H9 (cell line): ENCODE measurements at regions not wholly inside any gene's neighbourhood (a gene's known extent, or its start where the extent isn't known, plus 50 kb on each side); places are given as distances from the start of the nearest gene placed in this dataset.
A peak's percentile ranks its signal among the peaks of the same experiment; 100 is the strongest.

ENCODE experiments used
- DNase-seq: peaks from one replicate; pipeline ENCODE4 v3.0.0-alpha.2; 2017
- H2AFZ ChIP-seq: one replicate; pipeline ENCODE4 v1.6.1; 2013; ENCODE audit warnings: mild to moderate bottlenecking, low read length, control low read depth, moderate library complexity
- H2AK5ac ChIP-seq: 2 replicates; pipeline ENCODE4 v1.6.1; 2013; ENCODE audit warnings: low read length, control low read depth, mixed read lengths; ENCODE audit not compliant: insufficient read length
- H2BK120ac ChIP-seq: one replicate; pipeline ENCODE4 v1.6.1; 2013; ENCODE audit warnings: low read depth, mild to moderate bottlenecking, low read length, control low read depth, inconsistent platforms; ENCODE audit not compliant: poor library complexity, severe bottlenecking
- H2BK12ac ChIP-seq: 2 replicates; pipeline ENCODE4 v1.6.1; 2013; ENCODE audit warnings: low read length, control low read depth, mixed read lengths, low read depth; ENCODE audit not compliant: insufficient read length
- H2BK15ac ChIP-seq: 2 replicates; pipeline ENCODE4 v1.6.1; 2013; ENCODE audit warnings: low read depth, low read length, control low read depth
- H2BK20ac ChIP-seq: one replicate; pipeline ENCODE4 v1.6.1; 2013; ENCODE audit warnings: low read depth, mild to moderate bottlenecking, low read length, control low read depth, inconsistent platforms; ENCODE audit not compliant: poor library complexity, severe bottlenecking
- H2BK5ac ChIP-seq: 2 replicates; pipeline ENCODE4 v1.6.1; 2013; ENCODE audit warnings: low read length, control low read depth, mixed read lengths; ENCODE audit not compliant: insufficient read length
- H3K14ac ChIP-seq: 2 replicates; pipeline ENCODE4 v1.6.1; 2013; ENCODE audit warnings: low read length, control low read depth; ENCODE audit not compliant: insufficient read depth
- H3K18ac ChIP-seq: 2 replicates; pipeline ENCODE4 v1.6.1; 2013; ENCODE audit warnings: low read depth, mild to moderate bottlenecking, mixed read lengths, low read length, control low read depth; ENCODE audit not compliant: insufficient read length
- H3K23ac ChIP-seq: 2 replicates; pipeline ENCODE4 v1.6.1; 2013; ENCODE audit warnings: low read length, control low read depth, mixed read lengths, low read depth; ENCODE audit not compliant: insufficient read length
- H3K23me2 ChIP-seq: 2 replicates; pipeline ENCODE4 v1.6.1; 2013; ENCODE audit warnings: low read depth, mild to moderate bottlenecking, mixed read lengths, low read length, control low read depth; ENCODE audit not compliant: insufficient read length, poor library complexity, severe bottlenecking
- H3K27ac ChIP-seq: 2 replicates; pipeline ENCODE4 v1.5.1; 2013; ENCODE audit warnings: low read length, control low read depth, mixed read lengths, low read depth; ENCODE audit not compliant: insufficient read length
- H3K27me3 ChIP-seq: 2 replicates; pipeline ENCODE4 v1.6.1; 2013; ENCODE audit warnings: low read length, control low read depth, inconsistent platforms; ENCODE audit not compliant: insufficient read depth
- H3K4ac ChIP-seq: 2 replicates; pipeline ENCODE4 v1.6.1; 2013; ENCODE audit warnings: low read depth, mild to moderate bottlenecking, control low read depth, inconsistent platforms, low read length, moderate library complexity
- H3K4me1 ChIP-seq: 2 replicates; pipeline ENCODE4 v1.6.1; 2013; ENCODE audit warnings: low read length, control low read depth, inconsistent platforms; ENCODE audit not compliant: insufficient read depth
- H3K4me2 ChIP-seq: 2 replicates; pipeline ENCODE4 v1.6.1; 2013; ENCODE audit warnings: low read length, control low read depth, mixed read lengths; ENCODE audit not compliant: insufficient read length, insufficient read depth
- H3K56ac ChIP-seq: 2 replicates; pipeline ENCODE4 v1.6.1; 2013; ENCODE audit warnings: low read depth, mild to moderate bottlenecking, mixed read lengths, low read length, control low read depth; ENCODE audit not compliant: insufficient read length
- H3K79me1 ChIP-seq: 2 replicates; pipeline ENCODE4 v1.6.1; 2013; ENCODE audit warnings: low read depth, mild to moderate bottlenecking, moderate library complexity, low read length, control low read depth, inconsistent platforms; ENCODE audit not compliant: insufficient read depth, poor library complexity, severe bottlenecking
- H3K79me2 ChIP-seq: 2 replicates; pipeline ENCODE4 v1.6.1; 2013; ENCODE audit warnings: low read length, control low read depth, inconsistent platforms; ENCODE audit not compliant: insufficient read depth
- H3K9ac ChIP-seq: 2 replicates; pipeline ENCODE4 v1.6.1; 2013; ENCODE audit warnings: low read length, control low read depth, mixed read lengths; ENCODE audit not compliant: insufficient read length; ENCODE audit errors: extremely low read depth
- H3K9me3 ChIP-seq: one replicate; pipeline ENCODE4 v1.6.1; 2013; ENCODE audit warnings: low read depth, low read length, inconsistent platforms; ENCODE audit not compliant: control insufficient read depth
- H3T11ph ChIP-seq: one replicate; pipeline ENCODE4 v1.6.1; 2013; ENCODE audit warnings: mild to moderate bottlenecking, low read length, control low read depth, inconsistent platforms
- H4K20me1 ChIP-seq: one replicate; pipeline ENCODE4 v1.6.1; 2013; ENCODE audit not compliant: control insufficient read depth, insufficient read length, insufficient read depth
- H4K5ac ChIP-seq: 2 replicates; pipeline ENCODE4 v1.6.1; 2013; ENCODE audit warnings: low read depth, mild to moderate bottlenecking, mixed read lengths, low read length, control low read depth; ENCODE audit not compliant: insufficient read length
- H4K8ac ChIP-seq: replicated peaks from 2 replicates; pipeline ENCODE4 v1.6.1; 2013; ENCODE audit warnings: low read length, control low read depth, mixed read lengths, low read depth; ENCODE audit not compliant: insufficient read length
- H4K91ac ChIP-seq: 2 replicates; pipeline ENCODE4 v1.6.1; 2013; ENCODE audit warnings: low read depth, mild to moderate bottlenecking, moderate library complexity, mixed read lengths, low read length, control low read depth; ENCODE audit not compliant: insufficient read length
- H3K27ac Mint-ChIP-seq, 3 experiments: 2 replicates in 2 of 3; 3 replicates in 1 of 3; pipeline ENCODE4 v1.8.0; 2020 to 2021; ENCODE audit warnings: mixed read lengths in 3 of 3, mild to moderate bottlenecking in 1 of 3, moderate library complexity in 1 of 3
- H3K27me3 Mint-ChIP-seq: 2 replicates; pipeline ENCODE4 v1.8.0; 2021; ENCODE audit warnings: low read depth, mild to moderate bottlenecking, moderate library complexity, mixed read lengths
- H3K36me3 Mint-ChIP-seq, 3 experiments: 2 replicates in 2 of 3; 3 replicates in 1 of 3; pipeline ENCODE4 v1.8.0; 2020 to 2021; ENCODE audit warnings: low read depth in 3 of 3, mixed read lengths in 3 of 3; ENCODE audit not compliant: insufficient read depth in 1 of 3
- H3K4me1 Mint-ChIP-seq, 2 experiments: 2 replicates each; pipeline ENCODE4 v1.8.0; 2020; ENCODE audit warnings: mixed read lengths in 2 of 2
- H3K4me3 Mint-ChIP-seq, 2 experiments: 2 replicates in 1 of 2; 3 replicates in 1 of 2; pipeline ENCODE4 v1.8.0; 2020 to 2021; ENCODE audit warnings: mild to moderate bottlenecking in 2 of 2, mixed read lengths in 2 of 2, moderate library complexity in 1 of 2
- H3K9me3 Mint-ChIP-seq, 2 experiments: 2 replicates in 1 of 2; 3 replicates in 1 of 2; pipeline ENCODE4 v1.8.0; 2020; ENCODE audit warnings: mild to moderate bottlenecking in 2 of 2, mixed read lengths in 2 of 2, moderate library complexity in 1 of 2
- CTCF ChIP-seq: fragments of 200-600 bp; sonication (generic); conservative IDR thresholded peaks from 3 replicates; pipeline ENCODE4 v1.8.0; 2021; ENCODE audit warnings: antibody characterized with exemption, mild to moderate bottlenecking
- WGBS: extraction: QIAGEN DNeasy Blood & Tissue Kit; methylation state at CpG from one replicate; pipeline ENCODE4 v1.1.7; 2013; ENCODE audit warnings: missing lambda C conversion rate, low lambda C conversion rate, mixed read lengths; ENCODE audit not compliant: insufficient read length; ENCODE audit errors: extremely low coverage; 5-methylcytosine and 5-hydroxymethylcytosine counted together

- Mint-ChIP-seq H3K36me3 (no peaks in the 10 kb centered on the region), H3K4me1 (peaks cover 61 to 72% of the 10 kb centered on the region in 2 experiments), H3K27me3 (peaks cover 85% of the 10 kb centered on the region), H3K9me3 (no peaks in the 10 kb centered on the region), H3K27ac (peak overlapping the region in 2 of 3 experiments; percentile 43 to 85; a peak in 4 of 7 replicates), H3K4me3 (peak overlapping the region; percentile 19 to 65; a peak in 4 of 5 replicates)
- Histone ChIP-seq H2BK120ac (no peak overlapping the region), H2AFZ (no peak overlapping the region), H4K91ac (no peak overlapping the region), H3K79me2 (no peaks in the 10 kb centered on the region), H3K23ac (no peak overlapping the region), H3K79me1 (no peaks in the 10 kb centered on the region), H3T11ph (no peak overlapping the region), H3K27me3 (no peaks in the 10 kb centered on the region), H3K4ac (no peak overlapping the region), H3K27ac (no peak overlapping the region), H3K23me2 (no peaks in the 10 kb centered on the region), H3K9ac (no peak overlapping the region), H2BK12ac (no peak overlapping the region), H3K4me2 (no peak overlapping the region), H4K20me1 (no peaks in the 10 kb centered on the region), H4K5ac (no peak overlapping the region), H3K18ac (no peak overlapping the region), H3K14ac (no peak overlapping the region), H2BK15ac (no peak overlapping the region), H3K4me1 (peaks cover 8% of the 10 kb centered on the region), H3K9me3 (no peaks in the 10 kb centered on the region), H2BK5ac (no peak overlapping the region), H2AK5ac (no peak overlapping the region), H4K8ac (no peak overlapping the region), H3K56ac (no peak overlapping the region), H2BK20ac (no peak overlapping the region)
- DNase-seq: no peak
- TF ChIP-seq CTCF: no peak
- WGBS: no CpG with 5 or more reads among the region's 5 CpGs
These were observed 243.8 kb upstream of the RAB4A start for GRCh38 chr1:229027158-229027557.
